Testis (tissue), 2 donors: ENCODE measurements at regions not wholly inside any gene's neighbourhood (a gene's known extent, or its start where the extent isn't known, plus 50 kb on each side); places are given as distances from the start of the nearest gene placed in this dataset.

Experiments used
- DNase-seq: peaks from one replicate; pipeline ENCODE4 v3.0.0-alpha.2; 2019
- H3K27ac ChIP-seq, 2 donors: fragments of 200-600 bp; sonication (generic); one replicate each; pipeline ENCODE4 v1.5.1; 2019
- H3K27me3 ChIP-seq: fragments of 200-600 bp; sonication (generic); one replicate; pipeline ENCODE4 v1.5.1; 2019
- H3K36me3 ChIP-seq: fragments of 200-600 bp; sonication (generic); one replicate; pipeline ENCODE4 v1.5.1; 2017; ENCODE audit warnings: low read depth; ENCODE audit errors: missing control alignments
- H3K4me1 ChIP-seq: fragments of 200-600 bp; sonication (generic); one replicate; pipeline ENCODE4 v1.5.1; 2019
- H3K4me3 ChIP-seq, 2 donors: fragments of 200-600 bp; sonication (generic); one replicate each; pipeline ENCODE4 v1.5.1; 2017 to 2019
- H3K9me3 ChIP-seq: fragments of 200-600 bp; sonication (generic); one replicate; pipeline ENCODE4 v1.5.1; 2017
- CTCF ChIP-seq, 3 experiments: fragments of 450-650 bp in 2 of 3; fragments of 200-600 bp in 1 of 3; sonication (generic) in 1 of 3; IDR thresholded peaks; one replicate each; pipeline ENCODE4 v1.5.1; 2016 to 2019; ENCODE audit warnings: antibody characterized with exemption in 3 of 3, mild to moderate bottlenecking in 2 of 3, moderate library complexity in 1 of 3
- POLR2A ChIP-seq: fragments of 450-650 bp; IDR thresholded peaks from one replicate; pipeline ENCODE4 v1.6.1; 2017; ENCODE audit warnings: antibody characterized with exemption, mild to moderate bottlenecking, moderate library complexity
- WGBS, 2 donors: methylation state at CpG; one replicate each; pipeline ENCODE4 v1.1.5; 2018; 5-methylcytosine and 5-hydroxymethylcytosine counted together
- intact Hi-C: fragments of 100-400 bp; cut with DNase I; formaldehyde crosslinking; loops from one replicate; pipeline ENCODE4 v1.15.1; 2023; ENCODE audit warnings: low total_unique reads

GRCh38 chr7:81098213-81098612, 179.4 kb upstream of the SEMA3C start:
- WGBS, 2 donors: 88 to 92% methylated on average over 3 of the region's 3 CpGs
- DNase-seq: no peak
- no peaks in the 10 kb centered on the region for H3K4me1 ChIP-seq

GRCh38 chr7:81094952-81095351, 176.1 kb upstream of the SEMA3C start:
- Histone ChIP-seq H3K36me3 (no peaks in the 10 kb centered on the region), H3K9me3 (no peaks in the 10 kb centered on the region), H3K4me1 (no peaks in the 10 kb centered on the region), H3K27me3 (no peaks in the 10 kb centered on the region), H3K4me3 (no peak overlapping the region), H3K27ac (no peak overlapping the region)
- DNase-seq: no peak
- TF ChIP-seq POLR2A: no peak
- TF ChIP-seq CTCF (IDR thresholded peaks at IDR 0.05): no peak
- intact Hi-C loops: no loop called here
- 88 to 93% methylated on average over 3 of the region's 3 CpGs for WGBS, 2 donors

More at GRCh38 chr7:81098213-81098612, 179.4 kb upstream of the SEMA3C start:
- H3K36me3 ChIP-seq: no peaks in the 10 kb centered on the region
- no peaks in the 10 kb centered on the region for H3K9me3 ChIP-seq
- no peak overlapping the region for H3K27ac ChIP-seq
- intact Hi-C loops: no loop called here
- H3K27me3 ChIP-seq: no peaks in the 10 kb centered on the region
- no peak overlapping the region for H3K4me3 ChIP-seq
- TF ChIP-seq CTCF (IDR thresholded peaks at IDR 0.05) (no peak), POLR2A (no peak)

- intact Hi-C loops: no loop called here
- Histone ChIP-seq H3K27me3 (no peaks in the 10 kb centered on the region), H3K4me3 (no peak overlapping the region), H3K27ac (no peak overlapping the region), H3K4me1 (no peaks in the 10 kb centered on the region), H3K36me3 (no peaks in the 10 kb centered on the region), H3K9me3 (no peaks in the 10 kb centered on the region)
- no peak for DNase-seq
- TF ChIP-seq POLR2A: no peak
- TF ChIP-seq CTCF (IDR thresholded peaks at IDR 0.05): no peak
Observed at GRCh38 chr7:81081616-81082015, 162.8 kb upstream of the SEMA3C start.

- TF ChIP-seq POLR2A (no peak), CTCF (IDR thresholded peaks at IDR 0.05) (no peak)
- Histone ChIP-seq H3K9me3 (no peaks in the 10 kb centered on the region), H3K27ac (no peak overlapping the region), H3K36me3 (no peaks in the 10 kb centered on the region), H3K27me3 (no peaks in the 10 kb centered on the region), H3K4me1 (no peaks in the 10 kb centered on the region), H3K4me3 (no peak overlapping the region)
- WGBS, 2 donors: 80 to 89% methylated on average over 1 of the region's 1 CpG
- intact Hi-C loops: no loop called here
- no peak for DNase-seq
Observed at GRCh38 chr7:81080553-81080952, 161.7 kb upstream of the SEMA3C start.

- DNase-seq: no peak
Observed at GRCh38 chr7:81079746-81080145, 160.9 kb upstream of the SEMA3C start.

More at GRCh38 chr7:81079746-81080145, 160.9 kb upstream of the SEMA3C start:
- Histone ChIP-seq H3K4me1 (no peaks in the 10 kb centered on the region), H3K27me3 (no peaks in the 10 kb centered on the region), H3K27ac (no peak overlapping the region), H3K9me3 (no peaks in the 10 kb centered on the region), H3K4me3 (no peak overlapping the region), H3K36me3 (no peaks in the 10 kb centered on the region)
- intact Hi-C loops: no loop called here
- TF ChIP-seq POLR2A: no peak
- TF ChIP-seq CTCF (IDR thresholded peaks at IDR 0.05): no peak
- 68 to 88% methylated on average over 1 of the region's 1 CpG for WGBS, 2 donors
